Neuronal stem cell (in vitro differentiated cells): ENCODE measurements at regions not wholly inside any gene's neighbourhood (a gene's known extent, or its start where the extent isn't known, plus 50 kb on each side); places are given as distances from the start of the nearest gene placed in this dataset.

Experiments
- DNase-seq: peaks from one replicate; pipeline ENCODE4 v3.0.0-alpha.2; 2013; ENCODE audit warnings: low spot score
- H2AFZ ChIP-seq: one replicate; pipeline ENCODE4 v1.6.1; 2013; ENCODE audit warnings: mild to moderate bottlenecking, low read length, inconsistent platforms
- H2AK5ac ChIP-seq: 2 replicates; pipeline ENCODE4 v1.6.1; 2013; ENCODE audit warnings: low read depth, mild to moderate bottlenecking, inconsistent platforms, low read length, moderate library complexity, mixed read lengths
- H2BK120ac ChIP-seq: 2 replicates; pipeline ENCODE4 v1.6.1; 2013; ENCODE audit warnings: low read depth, mild to moderate bottlenecking, inconsistent platforms, low read length, moderate library complexity, mixed read lengths
- H2BK12ac ChIP-seq: one replicate; pipeline ENCODE4 v1.6.1; 2013; ENCODE audit warnings: low read length, inconsistent platforms
- H2BK15ac ChIP-seq: 2 replicates; pipeline ENCODE4 v1.6.1; 2013; ENCODE audit warnings: mild to moderate bottlenecking, low read length, inconsistent platforms, mixed read lengths
- H2BK5ac ChIP-seq: one replicate; pipeline ENCODE4 v1.6.1; 2013; ENCODE audit warnings: inconsistent platforms, mild to moderate bottlenecking, low read length, moderate library complexity
- H3K14ac ChIP-seq: one replicate; pipeline ENCODE4 v1.6.1; 2013; ENCODE audit warnings: low read length, inconsistent platforms
- H3K18ac ChIP-seq: 2 replicates; pipeline ENCODE4 v1.6.1; 2013; ENCODE audit warnings: low read length, inconsistent platforms
- H3K23ac ChIP-seq: 2 replicates; pipeline ENCODE4 v1.6.1; 2013; ENCODE audit warnings: low read depth, mild to moderate bottlenecking, mixed read lengths, low read length, inconsistent platforms; ENCODE audit not compliant: poor library complexity
- H3K27ac ChIP-seq: replicated peaks from 3 replicates; pipeline ENCODE4 v1.5.1; 2013; ENCODE audit warnings: low read length, inconsistent platforms
- H3K27me3 ChIP-seq, 3 experiments: 2 replicates each; pipeline ENCODE4 v1.6.1; 2013; ENCODE audit warnings: low read length in 3 of 3, mild to moderate bottlenecking in 2 of 3, inconsistent platforms in 1 of 3, low read depth in 1 of 3, mixed read lengths in 1 of 3, moderate library complexity in 1 of 3; ENCODE audit not compliant: control insufficient read depth in 3 of 3, insufficient read depth in 3 of 3
- H3K36me3 ChIP-seq, 2 donors: replicated peaks in 1 of 2; 2 replicates each; pipeline ENCODE4 v1.6.1; 2013; ENCODE audit warnings: low read length in 2 of 2; ENCODE audit not compliant: control insufficient read depth in 2 of 2, insufficient read depth in 2 of 2
- H3K4ac ChIP-seq: 2 replicates; pipeline ENCODE4 v1.6.1; 2013; ENCODE audit warnings: inconsistent platforms, mild to moderate bottlenecking, low read length, moderate library complexity
- H3K4me1 ChIP-seq, 2 donors: 1 replicate in 1 of 2; 2 replicates in 1 of 2; pipeline ENCODE4 v1.6.1; 2013; ENCODE audit warnings: low read length in 2 of 2, low read depth in 1 of 2; ENCODE audit not compliant: control insufficient read depth in 2 of 2, insufficient read depth in 1 of 2
- H3K4me2 ChIP-seq: one replicate; pipeline ENCODE4 v1.6.1; 2013; ENCODE audit warnings: mild to moderate bottlenecking, low read length, inconsistent platforms; ENCODE audit not compliant: insufficient read depth, poor library complexity, severe bottlenecking
- H3K4me3 ChIP-seq, 2 donors: 2 replicates each; pipeline ENCODE4 v1.5.1; 2013; ENCODE audit warnings: low read length in 2 of 2, mild to moderate bottlenecking in 2 of 2, inconsistent platforms in 1 of 2, moderate library complexity in 1 of 2
- H3K79me1 ChIP-seq: one replicate; pipeline ENCODE4 v1.6.1; 2013; ENCODE audit warnings: low read depth, mild to moderate bottlenecking, inconsistent platforms, low read length, moderate library complexity
- H3K9ac ChIP-seq: one replicate; pipeline ENCODE4 v1.6.1; 2013; ENCODE audit warnings: mild to moderate bottlenecking, low read depth, low read length, inconsistent platforms; ENCODE audit not compliant: poor library complexity
- H3K9me3 ChIP-seq, 2 donors: replicated peaks in 1 of 2; 2 replicates each; pipeline versions ENCODE3 to v1.6.1; 2013; ENCODE audit warnings: low read length in 2 of 2, mild to moderate bottlenecking in 2 of 2, inconsistent platforms in 1 of 2, low read depth in 1 of 2, mixed read lengths in 1 of 2, moderate library complexity in 1 of 2; ENCODE audit not compliant: control insufficient read depth in 2 of 2, insufficient read depth in 1 of 2
- H4K8ac ChIP-seq: one replicate; pipeline ENCODE4 v1.6.1; 2013; ENCODE audit warnings: low read depth, mild to moderate bottlenecking, inconsistent platforms, low read length, moderate library complexity
- H4K91ac ChIP-seq: one replicate; pipeline ENCODE4 v1.6.1; 2013; ENCODE audit warnings: low read length, low read depth, mild to moderate bottlenecking, inconsistent platforms; ENCODE audit not compliant: poor library complexity
- WGBS, 2 donors: extraction: QIAGEN DNeasy Blood & Tissue Kit; methylation state at CpG; one replicate each; pipeline ENCODE4 v1.1.7; 2013; ENCODE audit warnings: missing lambda C conversion rate in 2 of 2, mixed read lengths in 1 of 2; ENCODE audit not compliant: insufficient read length in 2 of 2, insufficient replicate concordance in 1 of 2; ENCODE audit errors: extremely low coverage in 2 of 2; 5-methylcytosine and 5-hydroxymethylcytosine counted together

- no peak overlapping the region for H3K9ac ChIP-seq
- no peaks in the 10 kb centered on the region for H3K36me3 ChIP-seq
- no peaks in the 10 kb centered on the region for H3K4me1 ChIP-seq
- H3K18ac ChIP-seq = no peak overlapping the region
- no peak overlapping the region for H3K27ac ChIP-seq
- no peak overlapping the region for H3K4ac ChIP-seq
- H2BK120ac ChIP-seq = no peak overlapping the region
- H3K14ac ChIP-seq = no peak overlapping the region
- no CpG with 5 or more reads among the region's 4 CpGs for WGBS, 2 donors
- no peak overlapping the region for H3K23ac ChIP-seq
- H3K9me3 ChIP-seq = no peaks in the 10 kb centered on the region
- no peak overlapping the region for H4K8ac ChIP-seq
- H2BK12ac ChIP-seq = no peak overlapping the region
- no peak overlapping the region for H3K4me3 ChIP-seq
- H3K4me2 ChIP-seq = no peak overlapping the region
- H3K27me3 ChIP-seq = no peaks in the 10 kb centered on the region
- H2BK5ac ChIP-seq = no peak overlapping the region
- H2AK5ac ChIP-seq = no peak overlapping the region
- no peak overlapping the region for H4K91ac ChIP-seq
- no peak for DNase-seq
- H2AFZ ChIP-seq = no peak overlapping the region
- H2BK15ac ChIP-seq = no peak overlapping the region
- H3K79me1 ChIP-seq = no peaks in the 10 kb centered on the region
These were observed 191.5 kb downstream of the AHR start for GRCh38 chr7:17489961-17490360.

- Histone ChIP-seq H3K23ac (no peak overlapping the region), H2BK5ac (no peak overlapping the region), H3K4me2 (no peak overlapping the region), H3K18ac (no peak overlapping the region), H3K79me1 (no peaks in the 10 kb centered on the region), H3K4me1 (no peaks in the 10 kb centered on the region), H3K27ac (no peak overlapping the region), H3K9me3 (no peaks in the 10 kb centered on the region), H3K14ac (no peak overlapping the region), H3K4ac (no peak overlapping the region), H2AFZ (no peak overlapping the region), H3K27me3 (no peaks in the 10 kb centered on the region), H3K36me3 (no peaks in the 10 kb centered on the region), H4K8ac (no peak overlapping the region), H2BK120ac (no peak overlapping the region), H2BK12ac (no peak overlapping the region), H4K91ac (no peak overlapping the region), H2AK5ac (no peak overlapping the region), H2BK15ac (no peak overlapping the region), H3K4me3 (no peak overlapping the region), H3K9ac (no peak overlapping the region)
- no CpG with 5 or more reads among the region's 5 CpGs for WGBS, 2 donors
- no peak for DNase-seq
These were observed 192.4 kb downstream of the AHR start for GRCh38 chr7:17490825-17491224.

- Histone ChIP-seq H3K4me3 (no peak overlapping the region), H3K9ac (no peak overlapping the region), H3K4ac (no peak overlapping the region), H4K91ac (no peak overlapping the region), H3K27me3 (no peaks in the 10 kb centered on the region), H2AK5ac (no peak overlapping the region), H3K4me2 (no peak overlapping the region), H2BK12ac (no peak overlapping the region), H3K4me1 (no peaks in the 10 kb centered on the region), H3K79me1 (no peaks in the 10 kb centered on the region), H3K36me3 (no peaks in the 10 kb centered on the region), H4K8ac (no peak overlapping the region), H3K14ac (no peak overlapping the region), H2BK15ac (no peak overlapping the region), H3K23ac (no peak overlapping the region), H3K27ac (no peak overlapping the region), H2AFZ (no peak overlapping the region), H2BK5ac (no peak overlapping the region), H3K18ac (no peak overlapping the region), H2BK120ac (no peak overlapping the region), H3K9me3 (no peaks in the 10 kb centered on the region)
- DNase-seq = no peak
- no CpG with 5 or more reads among the region's 4 CpGs for WGBS, 2 donors
These were observed 194.0 kb downstream of the AHR start for GRCh38 chr7:17492437-17492836.

GRCh38 chr7:17493446-17493845, 195.0 kb downstream of the AHR start:
- no peak overlapping the region for H3K4me3 ChIP-seq
- no peak overlapping the region for H2AK5ac ChIP-seq
- H4K8ac ChIP-seq = no peak overlapping the region
- no peak overlapping the region for H2BK120ac ChIP-seq
- H2AFZ ChIP-seq = no peak overlapping the region
- no peaks in the 10 kb centered on the region for H3K4me1 ChIP-seq
- H3K27ac ChIP-seq = no peak overlapping the region
- H3K36me3 ChIP-seq = no peaks in the 10 kb centered on the region
- H3K79me1 ChIP-seq = no peaks in the 10 kb centered on the region
- H2BK15ac ChIP-seq = no peak overlapping the region
- H3K9ac ChIP-seq = no peak overlapping the region
- H4K91ac ChIP-seq = no peak overlapping the region
- H3K9me3 ChIP-seq = no peaks in the 10 kb centered on the region
- no peak for DNase-seq
- H2BK5ac ChIP-seq = no peak overlapping the region
- H3K23ac ChIP-seq = no peak overlapping the region
- WGBS, 2 donors = no CpG with 5 or more reads among the region's 2 CpGs
- no peak overlapping the region for H3K14ac ChIP-seq
- no peak overlapping the region for H3K4ac ChIP-seq
- no peak overlapping the region for H3K4me2 ChIP-seq
- H3K27me3 ChIP-seq = no peaks in the 10 kb centered on the region
- H2BK12ac ChIP-seq = no peak overlapping the region
- no peak overlapping the region for H3K18ac ChIP-seq
